GM23248 (cell line): ENCODE measurements at regions not wholly inside any gene's neighbourhood (a gene's known extent, or its start where the extent isn't known, plus 50 kb on each side); places are given as distances from the start of the nearest gene placed in this dataset.

Source experiments
- DNase-seq: peaks from one replicate; pipeline ENCODE4 v3.0.0-alpha.2; 2015
- H2AFZ ChIP-seq: fragments of 200-600 bp; sonication (generic); 2 replicates; pipeline ENCODE4 v1.6.1; 2016; ENCODE audit warnings: antibody characterized with exemption
- H3F3A ChIP-seq: fragments of 200-600 bp; sonication (generic); 2 replicates; pipeline ENCODE4 v1.6.1; 2016; ENCODE audit warnings: mild to moderate bottlenecking, antibody characterized with exemption, mixed run types; ENCODE audit not compliant: insufficient read depth
- H3K27ac ChIP-seq: fragments of 200-600 bp; sonication (generic); 2 replicates; pipeline ENCODE4 v1.5.1; 2016; ENCODE audit warnings: mild to moderate bottlenecking
- H3K27me3 ChIP-seq: fragments of 200-600 bp; sonication (generic); replicated peaks from 2 replicates; pipeline ENCODE4 v1.6.1; 2016; ENCODE audit warnings: mild to moderate bottlenecking; ENCODE audit not compliant: insufficient read depth
- H3K36me3 ChIP-seq: fragments of 200-600 bp; sonication (generic); 2 replicates; pipeline ENCODE4 v1.6.1; 2016; ENCODE audit warnings: low read depth, mild to moderate bottlenecking
- H3K4me1 ChIP-seq: fragments of 200-600 bp; sonication (generic); 2 replicates; pipeline ENCODE4 v1.6.1; 2016; ENCODE audit warnings: mild to moderate bottlenecking; ENCODE audit not compliant: insufficient read depth
- H3K4me2 ChIP-seq: fragments of 200-600 bp; sonication (generic); one replicate; pipeline ENCODE4 v1.6.1; 2016; ENCODE audit warnings: mild to moderate bottlenecking; ENCODE audit not compliant: unreplicated experiment
- H3K4me3 ChIP-seq: fragments of 200-600 bp; sonication (generic); 2 replicates; pipeline ENCODE4 v1.5.1; 2016; ENCODE audit warnings: mild to moderate bottlenecking
- H3K79me2 ChIP-seq: fragments of 200-600 bp; sonication (generic); 2 replicates; pipeline ENCODE4 v1.6.1; 2016; ENCODE audit warnings: mild to moderate bottlenecking; ENCODE audit not compliant: insufficient read depth
- H3K9ac ChIP-seq: fragments of 200-600 bp; sonication (generic); 2 replicates; pipeline ENCODE4 v1.6.1; 2016; ENCODE audit warnings: mild to moderate bottlenecking
- H3K9me2 ChIP-seq: fragments of 200-600 bp; sonication (generic); 2 replicates; pipeline ENCODE4 v1.6.1; 2016; ENCODE audit warnings: mixed run types, mild to moderate bottlenecking, moderate library complexity; ENCODE audit not compliant: insufficient read depth
- H3K9me3 ChIP-seq: fragments of 200-600 bp; sonication (generic); one replicate; pipeline ENCODE4 v1.6.1; 2017; ENCODE audit warnings: low read depth
- H4K20me1 ChIP-seq: fragments of 200-600 bp; sonication (generic); 2 replicates; pipeline ENCODE4 v1.6.0; 2016; ENCODE audit not compliant: insufficient read depth
- EZH2 ChIP-seq: fragments of 200-600 bp; sonication (generic); IDR thresholded peaks from 2 replicates; pipeline ENCODE4 v1.6.1; 2018; ENCODE audit warnings: antibody characterized with exemption, mild to moderate bottlenecking; ENCODE audit not compliant: insufficient read depth, poor library complexity, severe bottlenecking
- EZH2phosphoT487 ChIP-seq: fragments of 200-600 bp; sonication (generic); IDR thresholded peaks from 2 replicates; pipeline ENCODE4 v1.6.1; 2018; ENCODE audit warnings: antibody characterized with exemption, moderate library complexity, mild to moderate bottlenecking, low read depth; ENCODE audit not compliant: insufficient read depth
- WGBS, 2 experiments: methylation state at CpG; one replicate each; pipeline ENCODE4 v1.1.6; 2015 to 2017; ENCODE audit warnings: low lambda C conversion rate in 2 of 2, low coverage in 1 of 2; ENCODE audit errors: missing lambda C conversion rate in 2 of 2; 5-methylcytosine and 5-hydroxymethylcytosine counted together
- in situ Hi-C: fragments of 300-500 bp; cut with MboI; formaldehyde crosslinking; loops from 2 replicates; pipeline ENCODE4 v1.15.0; 2020

DNA sequence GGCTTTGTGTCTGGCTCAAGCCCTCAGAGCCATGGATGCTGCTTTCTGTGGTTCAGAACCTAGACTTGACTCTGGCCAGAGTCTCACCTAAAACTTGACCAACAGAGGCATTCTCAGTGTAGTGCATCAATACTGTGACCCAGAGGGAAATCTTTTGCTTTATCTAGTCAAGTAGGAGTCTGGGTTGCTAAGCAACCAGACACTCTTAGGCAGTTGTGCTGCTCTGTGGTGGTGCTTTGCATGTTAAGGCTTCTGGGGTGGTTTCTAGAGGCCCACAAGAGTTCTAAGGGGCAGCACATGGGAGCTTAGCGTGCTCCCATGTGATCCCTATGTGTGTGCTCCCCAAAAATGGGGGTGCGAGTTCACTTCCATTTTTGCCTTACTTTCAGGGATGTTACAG, 224.6 kb upstream of the PLET1 start:
- Histone ChIP-seq H3K79me2 (no peaks in the 10 kb centered on the region), H3K4me3 (no peak overlapping the region), H2AFZ (no peak overlapping the region), H3F3A (no peaks in the 10 kb centered on the region), H4K20me1 (no peaks in the 10 kb centered on the region), H3K9me3 (no peaks in the 10 kb centered on the region), H3K27ac (no peak overlapping the region), H3K4me2 (no peak overlapping the region), H3K27me3 (no peaks in the 10 kb centered on the region; the same call in 1 of the 2 replicates), H3K9ac (no peak overlapping the region), H3K4me1 (no peaks in the 10 kb centered on the region), H3K9me2 (no peaks in the 10 kb centered on the region), H3K36me3 (no peaks in the 10 kb centered on the region)
- 35 to 44% methylated on average over 2 of the region's 2 CpGs for WGBS, 2 experiments
- no peak for TF ChIP-seq EZH2
- in situ Hi-C loops = no loop called here
- DNase-seq = no peak

DNA sequence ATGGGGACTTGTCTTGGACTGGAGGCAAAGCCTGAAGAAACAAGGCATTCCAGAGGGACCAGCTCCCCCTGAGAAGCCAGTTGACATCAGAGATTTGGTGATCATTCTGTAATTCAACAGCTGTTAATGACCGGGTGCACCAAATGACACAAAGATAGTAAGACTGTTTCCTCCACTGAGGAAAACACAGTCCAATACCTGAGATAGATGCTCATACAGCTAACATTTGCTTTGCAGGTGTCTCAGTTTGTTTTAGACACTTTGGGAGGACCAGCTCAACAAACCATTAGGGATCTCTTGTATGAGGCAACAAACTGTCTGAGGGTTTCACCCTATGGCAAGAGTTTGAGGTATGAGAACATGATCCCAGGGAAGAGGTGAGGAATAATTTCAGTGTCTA, 237.2 kb upstream of the PLET1 start:
- in situ Hi-C loops = no loop called here
- no peak for TF ChIP-seq EZH2phosphoT487

DNA sequence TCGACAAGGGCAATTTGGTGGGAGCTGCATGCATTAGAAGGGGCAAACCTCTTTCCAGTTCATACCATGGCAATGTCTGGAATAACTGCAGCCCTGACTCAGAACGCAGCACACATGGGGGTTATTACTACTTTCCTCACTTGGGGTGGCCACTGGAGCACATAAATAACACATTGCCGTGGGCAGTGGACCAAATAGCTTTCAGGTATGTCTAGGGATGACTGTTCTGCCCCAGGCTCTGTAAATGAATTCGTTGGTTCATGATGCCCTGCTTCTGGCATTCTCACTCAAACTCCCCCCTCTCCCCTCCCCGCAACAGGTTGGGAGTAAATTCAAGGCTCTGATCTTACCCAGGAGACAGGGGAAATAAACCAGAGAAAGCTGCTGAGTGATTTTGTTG, 238.0 kb upstream of the PLET1 start:
- peak; percentile 8 for DNase-seq
- Histone ChIP-seq H3F3A (no peaks in the 10 kb centered on the region), H2AFZ (no peak overlapping the region), H3K4me2 (no peak overlapping the region), H3K36me3 (no peaks in the 10 kb centered on the region), H3K4me1 (peaks cover 3% of the 10 kb centered on the region), H3K9me2 (no peaks in the 10 kb centered on the region), H3K27ac (no peak overlapping the region), H3K27me3 (peaks cover 5% of the 10 kb centered on the region; the same call in 1 of the 2 replicates), H3K9ac (no peak overlapping the region), H4K20me1 (no peaks in the 10 kb centered on the region), H3K9me3 (no peaks in the 10 kb centered on the region), H3K79me2 (no peaks in the 10 kb centered on the region), H3K4me3 (no peak overlapping the region)
- in situ Hi-C loops = no loop called here
- WGBS, 2 experiments = 38% methylated on average over 5 of the region's 5 CpGs
- no peak for TF ChIP-seq EZH2
- TF ChIP-seq EZH2phosphoT487 = no peak

More for the DNA sequence above, 237.2 kb upstream of the PLET1 start:
- H3K27ac ChIP-seq = no peak overlapping the region
- H3K79me2 ChIP-seq = no peaks in the 10 kb centered on the region
- no peak for DNase-seq
- no peak overlapping the region for H3K4me3 ChIP-seq
- no peaks in the 10 kb centered on the region for H3K4me1 ChIP-seq
- H4K20me1 ChIP-seq = no peaks in the 10 kb centered on the region
- H3K27me3 ChIP-seq = peaks cover 5% of the 10 kb centered on the region; the same call in 1 of the 2 replicates
- no peaks in the 10 kb centered on the region for H3F3A ChIP-seq
- H3K4me2 ChIP-seq = no peak overlapping the region
- no peaks in the 10 kb centered on the region for H3K9me2 ChIP-seq
- H3K9ac ChIP-seq = no peak overlapping the region
- 69 to 88% methylated on average over 1 of the region's 1 CpG for WGBS, 2 experiments
- H2AFZ ChIP-seq = no peak overlapping the region
- H3K36me3 ChIP-seq = no peaks in the 10 kb centered on the region
- H3K9me3 ChIP-seq = no peaks in the 10 kb centered on the region

DNA sequence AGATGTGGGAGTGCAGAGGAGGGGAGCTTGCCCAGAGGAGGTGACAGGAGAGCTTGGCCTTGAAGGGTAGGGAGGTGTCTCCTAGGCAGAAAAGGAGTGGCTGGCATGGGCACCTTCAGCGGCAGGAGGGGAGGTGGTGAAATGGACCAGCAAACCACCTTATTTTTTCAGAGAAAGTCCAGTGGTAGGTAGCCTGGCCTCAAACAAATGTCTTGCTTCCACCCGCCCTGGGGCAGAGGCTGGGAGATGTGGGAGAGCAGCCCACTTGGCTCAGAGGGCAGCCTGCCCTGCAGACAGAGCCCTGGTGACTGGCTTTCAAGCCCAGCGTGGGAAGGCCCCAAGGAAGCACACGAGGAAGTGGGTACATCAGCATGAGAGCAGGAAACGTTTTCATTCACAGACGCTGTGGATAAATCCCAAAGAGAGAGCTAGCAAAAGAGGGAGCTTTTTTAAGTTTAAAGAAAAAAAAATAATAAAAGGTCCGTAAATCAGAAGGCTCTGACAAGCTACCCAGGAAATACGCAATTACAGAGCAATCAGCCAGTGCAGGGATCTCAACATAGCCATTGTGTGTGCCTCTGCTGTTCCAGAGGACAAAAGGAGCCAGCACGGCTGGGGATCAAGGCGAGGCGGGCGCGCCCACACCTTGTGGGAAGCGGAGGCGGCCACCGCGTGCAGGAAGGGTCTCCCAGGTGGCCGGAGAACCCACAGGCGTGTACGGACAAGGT, 238.7 kb upstream of the PLET1 start:
- 59 to 64% methylated on average over 20 of the region's 20 CpGs for WGBS, 2 experiments
- H3K27me3 ChIP-seq = peaks cover 5% of the 10 kb centered on the region; the same call in 1 of the 2 replicates
- no peak overlapping the region for H3K4me2 ChIP-seq
- peaks cover 9% of the 10 kb centered on the region for H3K4me1 ChIP-seq
- no peak overlapping the region for H2AFZ ChIP-seq
- H3K27ac ChIP-seq = no peak overlapping the region
- H4K20me1 ChIP-seq = no peaks in the 10 kb centered on the region
- H3F3A ChIP-seq = no peaks in the 10 kb centered on the region
- H3K79me2 ChIP-seq = no peaks in the 10 kb centered on the region
- no peak for TF ChIP-seq EZH2phosphoT487
- TF ChIP-seq EZH2 = no peak
- H3K9me2 ChIP-seq = no peaks in the 10 kb centered on the region
- DNase-seq = no peak
- H3K9ac ChIP-seq = no peak overlapping the region
- H3K9me3 ChIP-seq = no peaks in the 10 kb centered on the region
- H3K36me3 ChIP-seq = no peaks in the 10 kb centered on the region
- H3K4me3 ChIP-seq = no peak overlapping the region
- in situ Hi-C loops = no loop called here

DNA sequence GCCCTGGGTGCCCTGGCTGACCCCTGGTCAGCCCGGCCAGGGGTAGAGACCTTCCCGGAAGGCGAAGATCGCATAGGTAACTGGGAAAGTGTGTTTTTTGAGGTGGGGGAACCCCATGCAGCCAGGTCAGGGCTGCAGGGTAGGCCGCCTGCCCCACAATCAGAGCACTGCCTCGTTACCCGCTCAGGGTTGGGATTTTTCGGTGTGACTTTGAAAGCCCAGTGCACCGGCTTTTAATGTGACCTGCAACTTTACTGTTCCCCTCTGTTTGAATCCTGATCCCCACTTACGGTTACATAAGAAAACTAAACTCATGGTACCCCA, 239.2 kb upstream of the PLET1 start:
- no peaks in the 10 kb centered on the region for H3F3A ChIP-seq
- DNase-seq = no peak
- no peaks in the 10 kb centered on the region for H3K79me2 ChIP-seq
- no peak overlapping the region for H3K4me2 ChIP-seq
- H3K9ac ChIP-seq = no peak overlapping the region
- H3K36me3 ChIP-seq = no peaks in the 10 kb centered on the region
- no peaks in the 10 kb centered on the region for H4K20me1 ChIP-seq
- H3K27me3 ChIP-seq = peaks cover 5% of the 10 kb centered on the region; the same call in 1 of the 2 replicates
- H3K4me1 ChIP-seq = peaks cover 15% of the 10 kb centered on the region
- no peaks in the 10 kb centered on the region for H3K9me2 ChIP-seq
- in situ Hi-C loops = no loop called here
- H2AFZ ChIP-seq = no peak overlapping the region
- TF ChIP-seq EZH2phosphoT487 (no peak), EZH2 (no peak)
- H3K4me3 ChIP-seq = no peak overlapping the region
- H3K27ac ChIP-seq = no peak overlapping the region
- no peaks in the 10 kb centered on the region for H3K9me3 ChIP-seq
- 73 to 76% methylated on average over 10 of the region's 10 CpGs for WGBS, 2 experiments
